ENCODE measurements at regions not wholly inside any gene's neighbourhood (a gene's known extent, or its start where the extent isn't known, plus 50 kb on each side); places are given as distances from the start of the nearest gene placed in this dataset.
"Not testable (repeated sequence)": the region's sequence is repeated elsewhere in the genome, so short reads cannot be mapped to it uniquely, and the experiment has no call there.

DNA sequence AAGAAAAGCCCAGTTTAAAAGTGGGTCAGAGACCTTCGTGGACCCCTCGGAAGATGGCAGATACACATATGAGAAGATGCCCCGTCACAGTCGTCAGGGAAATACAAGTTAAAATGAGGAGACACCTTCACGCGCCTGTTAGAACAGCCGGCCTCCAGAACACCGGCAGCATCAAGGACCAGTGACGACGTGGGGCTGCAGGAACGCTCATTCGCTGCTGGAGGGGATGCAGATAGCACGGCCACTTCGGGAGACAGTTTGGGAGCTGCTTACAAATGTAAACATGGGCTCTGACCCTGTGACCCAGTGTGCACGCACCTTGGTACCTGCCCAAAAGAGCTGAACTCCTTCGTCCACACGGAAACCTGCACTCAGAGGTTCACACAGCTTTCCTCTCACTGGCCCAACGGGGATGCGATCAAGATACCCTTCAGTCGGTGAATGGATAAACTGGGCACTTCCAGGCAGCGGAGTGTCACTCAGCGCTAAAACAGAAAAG is 83.7 kb upstream of the CTDP1 start:
- DNase-seq (ENCODE audit: low read depth in 2 of 2) = no peak

DNA sequence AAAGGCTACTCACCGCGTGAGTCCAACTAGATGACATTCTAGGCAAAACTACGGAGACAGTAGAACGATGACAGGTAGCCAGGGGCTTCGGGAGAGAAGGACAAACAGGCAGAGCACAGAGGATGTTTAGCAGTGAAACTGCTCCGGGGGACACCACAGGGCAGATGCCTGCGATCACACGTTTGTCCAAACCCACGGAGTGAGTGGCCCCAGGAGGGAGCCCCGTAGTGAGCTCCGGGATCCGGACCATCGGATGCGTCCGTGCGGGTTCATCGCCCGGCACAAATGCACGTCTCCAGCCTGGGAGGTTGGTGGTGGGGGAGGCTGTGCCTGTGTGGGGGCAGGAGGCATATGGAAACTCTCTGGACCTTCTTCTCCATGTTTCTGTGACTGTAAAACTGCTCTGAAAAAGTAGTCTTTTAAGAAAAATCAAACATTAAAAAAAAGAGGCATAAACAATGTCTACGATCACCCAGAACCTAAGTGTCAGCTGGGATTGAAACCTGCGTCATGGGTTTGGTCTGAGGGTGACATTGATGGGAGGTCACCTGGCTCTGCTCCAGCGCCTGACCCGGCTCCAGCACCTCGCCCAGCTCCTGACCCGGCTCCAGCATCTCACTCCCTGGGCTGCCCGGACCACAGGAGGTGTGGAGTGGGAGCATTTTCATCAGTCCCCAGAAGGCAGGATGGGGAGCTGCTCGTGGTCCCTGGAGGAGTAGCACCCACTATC is 83.0 kb upstream of the CTDP1 start:
- DNase-seq (ENCODE audit: low read depth in 2 of 2) = no peak

DNA sequence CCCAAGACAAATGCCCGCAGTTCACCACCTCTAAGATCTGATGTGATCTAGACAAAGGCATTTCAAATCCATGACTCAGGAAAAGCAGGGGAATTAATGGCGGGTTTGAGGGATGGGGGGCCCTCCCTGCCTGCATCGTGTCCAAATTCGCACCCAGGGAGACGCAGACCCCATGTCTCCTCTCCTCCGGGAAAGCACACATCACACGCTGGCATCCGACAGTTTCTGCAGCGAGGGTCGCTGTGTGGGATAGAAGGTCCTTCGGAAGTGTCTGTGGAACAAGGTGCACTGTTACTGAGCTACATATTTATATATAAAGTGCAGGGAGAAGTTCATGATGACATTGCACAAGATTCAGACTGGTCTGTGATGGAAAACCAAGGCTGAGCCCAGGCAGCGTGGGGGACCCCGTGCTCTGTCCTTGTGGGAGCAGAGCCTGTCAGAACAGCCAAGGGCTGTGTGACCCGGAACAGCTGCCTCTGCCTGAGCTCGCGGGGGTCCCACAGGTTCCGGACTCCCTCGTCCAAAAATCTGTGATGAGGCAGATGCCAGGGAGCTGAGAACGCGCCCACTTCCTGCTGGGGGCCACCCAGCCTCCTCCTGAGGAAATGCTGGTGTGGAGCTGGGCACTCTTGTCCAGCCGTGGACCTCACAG is 82.3 kb upstream of the CTDP1 start:
- DNase-seq (ENCODE audit: low read depth in 2 of 2) = no peak

DNA sequence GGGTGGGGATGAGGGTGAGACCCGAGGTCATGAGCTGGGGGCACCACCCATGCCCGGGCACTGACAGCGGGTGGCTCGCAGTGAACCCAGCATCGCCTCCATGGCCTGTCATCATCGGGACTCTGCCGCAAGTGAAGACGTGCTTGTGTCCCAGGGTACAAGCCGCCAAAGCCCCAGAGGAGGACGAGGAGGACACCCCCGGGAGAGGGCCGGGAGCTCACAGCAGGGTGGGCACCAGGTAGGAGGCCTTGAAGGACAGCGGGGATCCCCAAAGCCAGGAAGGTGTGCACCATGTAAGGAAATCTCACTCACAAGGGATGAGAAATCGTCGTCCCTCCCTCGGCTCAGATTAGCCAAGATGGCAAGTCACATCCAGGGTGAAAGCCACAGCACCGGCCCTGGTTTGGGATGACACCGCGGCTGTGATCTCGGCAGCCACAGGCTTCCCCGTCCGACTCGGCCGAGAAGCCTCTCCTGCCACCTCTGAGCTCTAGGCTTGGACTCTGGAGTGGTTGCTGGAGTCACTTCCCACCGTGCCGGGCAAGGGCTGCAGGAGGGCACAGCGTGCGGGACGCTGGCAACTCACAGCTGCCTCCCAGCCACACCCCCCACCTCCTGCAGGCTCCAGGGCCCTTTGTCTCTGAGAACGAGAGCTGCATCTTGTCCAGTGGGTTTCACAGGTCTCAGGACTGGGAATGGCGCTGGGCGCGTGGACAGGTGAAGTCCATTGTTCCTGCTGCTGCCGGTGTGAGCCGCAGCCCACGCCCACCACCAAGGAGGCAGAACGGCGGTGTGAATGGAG is 81.6 kb upstream of the CTDP1 start:
- no peak for DNase-seq (ENCODE audit: low read depth in 2 of 2)

DNA sequence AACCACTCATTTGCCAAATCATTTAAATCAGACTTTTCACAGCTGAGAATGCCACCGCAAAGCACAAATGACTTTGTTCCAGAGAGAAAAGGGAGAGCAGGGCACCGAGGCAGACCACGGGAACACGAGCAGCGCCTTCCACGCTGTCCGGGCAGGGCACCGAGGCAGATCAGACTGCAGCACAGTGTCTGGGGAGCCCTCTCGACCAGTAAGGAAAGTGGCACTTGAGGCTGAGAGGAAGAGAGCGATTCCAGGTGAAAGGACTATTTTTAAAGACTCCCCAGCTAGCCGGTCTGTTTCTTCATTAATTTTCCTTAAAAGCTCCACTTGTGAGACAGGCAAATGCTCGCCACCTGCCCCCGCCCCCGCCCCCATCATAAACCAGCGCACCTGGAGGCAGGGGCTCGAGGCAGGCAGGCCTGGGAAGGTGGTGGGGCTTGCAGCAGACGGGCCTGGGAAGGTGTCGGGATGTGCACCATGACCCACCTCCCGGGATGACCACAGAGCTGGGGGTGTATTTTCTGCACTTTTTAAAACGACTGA is 80.9 kb upstream of the CTDP1 start:
- no peak for DNase-seq (ENCODE audit: low read depth in 2 of 2)

DNA sequence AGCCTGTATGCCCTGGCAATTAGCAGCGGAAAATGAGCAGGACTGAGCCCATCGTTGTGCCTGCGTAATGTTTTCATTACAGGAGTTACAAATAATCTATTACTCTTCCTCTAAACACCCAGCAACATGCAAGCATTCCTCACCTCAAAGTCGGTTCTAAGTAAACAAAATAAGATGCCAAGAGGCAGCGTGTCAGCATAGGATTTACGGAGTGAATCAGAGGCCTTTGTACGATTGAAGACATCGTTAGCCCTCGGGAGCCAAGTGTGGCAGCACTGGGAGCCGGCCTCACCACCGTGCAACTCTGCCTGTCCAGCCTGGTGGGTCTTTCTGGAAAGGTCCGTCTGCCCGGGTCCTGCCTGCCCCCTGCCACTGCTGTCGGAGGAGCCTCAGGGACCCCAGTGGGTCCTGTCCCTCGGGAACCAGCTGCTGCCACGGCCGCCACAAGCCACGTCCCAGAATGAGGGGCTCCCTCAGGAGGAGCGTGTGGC is 80.1 kb upstream of the CTDP1 start:
- no peak for DNase-seq (ENCODE audit: low read depth in 2 of 2)

DNA sequence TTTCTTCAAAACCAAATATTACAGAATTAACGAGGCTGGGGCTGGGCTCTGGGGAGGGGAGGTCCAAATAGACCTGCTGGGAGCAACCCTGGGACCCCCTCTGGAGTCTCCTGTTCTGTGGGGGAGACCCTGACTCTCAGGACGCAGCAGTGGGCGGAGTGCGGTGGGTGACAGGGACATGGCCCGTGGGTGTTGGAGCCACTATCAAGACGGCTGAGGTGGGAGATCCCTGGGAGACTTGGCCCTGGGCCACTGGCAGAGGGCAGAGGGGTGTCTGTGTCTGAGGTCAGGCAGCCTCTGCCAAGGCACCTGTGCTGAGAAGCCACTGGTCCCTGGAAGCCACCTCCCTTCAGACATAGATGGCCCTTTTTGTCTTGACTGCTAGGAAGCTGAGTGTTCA is 79.5 kb upstream of the CTDP1 start:
- no peak for DNase-seq (ENCODE audit: low read depth in 2 of 2)

DNA sequence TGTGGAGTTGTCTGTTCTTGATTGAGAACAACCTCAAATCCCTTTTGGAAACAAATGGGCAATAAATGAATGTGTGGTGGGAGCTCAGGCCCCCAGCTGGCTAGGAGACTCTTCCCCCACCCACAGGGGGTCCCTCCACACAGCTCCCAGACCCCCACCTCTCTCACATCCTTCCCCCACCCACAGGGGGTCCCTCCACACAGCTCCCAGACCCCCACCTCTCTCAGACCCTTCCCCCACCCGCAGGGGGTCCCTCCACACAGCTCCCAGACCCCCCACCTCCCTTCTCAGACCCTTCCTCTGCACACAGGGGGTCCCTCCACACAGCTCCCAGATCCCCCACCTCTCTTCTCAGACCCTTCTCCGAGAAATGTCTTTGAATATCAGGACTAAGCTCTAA is 79.0 kb upstream of the CTDP1 start:
- DNase-seq (ENCODE audit: low read depth in 2 of 2) = no peak

DNA sequence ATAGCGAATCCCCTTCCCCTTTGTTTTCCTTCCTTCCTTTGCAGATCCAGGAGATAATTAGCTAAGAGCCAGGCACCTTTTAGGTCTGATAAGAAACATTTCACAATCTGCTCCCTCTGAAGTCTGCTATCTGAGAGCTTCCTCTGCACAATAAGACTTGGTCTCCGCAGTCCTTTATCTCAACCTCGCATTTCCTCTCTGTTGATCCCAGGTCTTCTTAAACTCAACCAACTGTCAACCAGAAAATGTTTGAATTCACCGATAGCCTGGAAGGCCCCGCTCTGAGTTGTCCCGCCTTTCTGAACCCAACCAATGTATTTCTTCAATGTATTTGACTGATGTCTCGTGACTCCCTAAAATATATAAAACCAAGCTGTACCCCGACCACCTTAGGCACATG is 78.4 kb upstream of the CTDP1 start:
- no peak for DNase-seq (ENCODE audit: low read depth in 2 of 2)

DNA sequence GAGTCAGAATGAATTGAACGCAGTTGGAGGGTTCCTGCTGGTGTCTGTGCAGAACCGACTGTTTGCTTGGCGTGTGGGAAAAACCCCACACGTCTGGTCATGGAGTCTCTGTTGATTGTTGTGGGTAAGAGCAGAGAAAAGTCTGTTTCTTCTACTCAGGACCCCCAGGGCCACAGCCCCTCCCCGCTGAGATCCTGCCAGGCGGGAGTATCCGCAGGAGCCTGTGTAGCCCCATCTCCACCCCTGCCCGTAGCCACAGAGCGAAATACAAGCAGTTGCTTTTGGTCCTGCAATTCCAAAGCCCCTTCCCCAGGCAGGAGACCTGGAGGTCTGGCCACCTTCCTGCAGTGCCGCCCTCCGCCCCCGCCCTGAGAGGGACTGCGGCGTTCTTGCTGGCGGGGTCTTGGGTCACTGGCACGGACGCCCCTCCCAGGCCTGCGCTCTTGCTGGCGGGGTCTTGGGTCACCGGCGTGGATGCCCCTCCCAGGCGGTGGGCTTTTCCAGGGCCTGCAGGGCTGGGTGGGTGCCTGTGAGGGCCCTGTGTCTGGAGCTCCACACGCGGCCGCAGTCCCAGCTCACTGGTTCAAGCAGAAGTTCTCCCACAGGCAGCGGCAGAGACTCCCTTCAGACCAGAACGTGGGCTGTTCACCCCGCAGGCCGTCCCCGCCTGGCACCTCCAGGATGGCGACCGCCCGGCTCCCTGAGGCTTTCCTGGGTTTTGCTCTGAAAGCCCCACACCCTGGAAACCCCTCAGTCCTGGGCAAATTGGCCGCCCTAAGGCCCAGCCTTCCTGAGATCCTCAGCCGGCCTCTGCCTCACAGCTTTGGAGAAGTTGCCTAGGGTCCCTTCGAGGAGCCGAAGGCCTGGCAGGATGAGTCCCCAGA is 76.0 kb upstream of the CTDP1 start:
- DNase-seq (ENCODE audit: low read depth in 2 of 2) = no peak

DNA sequence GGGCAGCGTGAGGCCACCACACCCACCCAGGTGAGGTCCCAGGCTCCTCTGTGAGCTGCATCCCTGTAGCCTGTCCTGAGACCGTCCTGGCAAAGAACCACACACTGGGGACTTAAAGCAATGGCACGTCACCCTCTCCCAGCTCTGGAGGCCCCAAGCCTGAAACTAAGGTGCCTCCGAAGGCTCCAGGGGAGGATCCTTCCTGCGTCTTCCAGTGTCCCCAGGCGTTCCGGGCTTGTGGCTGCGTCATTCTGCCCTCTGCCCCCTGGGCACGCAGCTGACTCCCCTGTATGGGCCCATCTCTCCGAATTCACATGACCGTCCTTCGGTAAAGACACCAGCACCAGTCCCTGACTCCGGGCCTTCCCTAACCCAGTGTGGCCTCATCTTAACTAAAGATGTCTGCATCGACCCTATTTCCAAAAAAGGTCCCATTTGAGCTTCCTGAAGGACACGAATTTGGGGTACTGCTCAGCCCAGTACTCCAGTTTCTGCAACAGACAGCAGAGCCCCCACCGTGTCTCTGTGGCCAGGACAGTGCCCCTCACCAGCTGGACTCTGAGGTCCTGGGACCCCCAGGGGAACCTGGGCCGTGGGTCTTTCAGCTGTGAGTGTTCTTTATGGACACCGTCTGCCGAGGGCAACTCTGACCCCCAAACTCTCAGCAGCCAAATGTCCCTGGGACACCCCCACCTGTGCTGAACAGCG is 75.2 kb upstream of the CTDP1 start:
- no peak for DNase-seq (ENCODE audit: low read depth in 2 of 2)

DNA sequence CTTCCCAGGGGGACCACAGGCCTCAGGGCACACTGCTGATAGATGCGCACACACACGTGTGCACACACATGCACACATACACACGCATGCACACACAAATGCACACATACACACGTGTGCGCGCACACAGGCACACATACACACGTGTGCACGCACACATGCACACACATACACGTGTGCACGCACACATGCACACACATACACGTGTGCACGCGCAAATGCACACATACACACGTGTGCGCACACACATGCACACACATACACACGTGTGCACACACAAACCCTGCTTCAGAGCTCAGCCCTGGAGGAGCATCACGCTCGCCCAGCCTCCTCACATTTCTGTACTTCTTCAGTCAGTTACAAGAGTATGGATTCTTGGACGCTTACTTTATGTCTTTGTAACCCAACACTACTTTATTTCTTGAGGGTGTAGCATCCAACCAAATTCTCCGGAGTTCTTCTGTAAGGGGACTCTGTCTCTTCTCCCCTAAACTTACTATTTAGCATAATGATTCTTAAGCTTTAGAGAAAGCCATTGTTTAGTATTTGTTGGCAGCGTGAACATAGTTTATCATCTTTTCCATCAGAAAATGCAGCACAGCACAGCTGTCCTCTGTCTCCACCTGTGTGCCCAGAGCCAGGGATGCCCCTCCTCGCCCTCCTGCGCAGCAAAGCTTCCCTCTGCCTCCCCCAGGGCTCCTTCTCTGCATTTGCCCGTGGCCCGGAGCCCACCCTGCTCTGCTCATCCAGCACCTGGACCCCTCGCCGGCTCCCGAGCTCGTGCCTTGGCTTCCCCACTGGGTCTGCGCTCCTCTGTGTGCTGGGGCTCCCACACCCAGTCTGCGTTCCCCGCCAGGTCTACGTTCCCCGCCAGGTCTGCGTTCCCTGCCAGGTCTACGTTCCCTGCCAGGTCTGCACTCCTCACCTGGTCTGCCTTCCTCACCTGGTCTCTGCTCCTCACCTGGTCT is 74.4 kb upstream of the CTDP1 start:
- DNase-seq (ENCODE audit: low read depth in 2 of 2) = no peak

DNA sequence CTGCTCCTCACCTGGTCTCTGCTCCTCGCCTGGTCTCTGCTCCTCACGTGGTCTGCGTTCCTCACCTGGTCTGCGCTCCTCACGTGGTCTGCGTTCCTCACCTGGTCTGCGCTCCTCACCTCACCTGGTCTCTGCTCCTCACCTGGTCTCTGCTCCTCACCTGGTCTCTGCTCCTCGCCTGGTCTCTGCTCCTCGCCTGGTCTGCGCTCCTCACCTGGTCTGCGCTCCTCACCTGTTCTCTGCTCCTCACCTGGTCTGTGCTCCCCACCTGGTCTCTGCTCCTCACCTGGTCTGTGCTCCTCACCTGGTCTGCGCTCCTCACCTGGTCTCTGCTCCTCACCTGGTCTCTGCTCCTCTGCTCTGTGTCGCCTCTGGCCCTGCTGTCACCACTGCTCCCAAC is 73.5 kb upstream of the CTDP1 start:
- not testable (repeated sequence) for DNase-seq (ENCODE audit: low read depth in 2 of 2)

DNA sequence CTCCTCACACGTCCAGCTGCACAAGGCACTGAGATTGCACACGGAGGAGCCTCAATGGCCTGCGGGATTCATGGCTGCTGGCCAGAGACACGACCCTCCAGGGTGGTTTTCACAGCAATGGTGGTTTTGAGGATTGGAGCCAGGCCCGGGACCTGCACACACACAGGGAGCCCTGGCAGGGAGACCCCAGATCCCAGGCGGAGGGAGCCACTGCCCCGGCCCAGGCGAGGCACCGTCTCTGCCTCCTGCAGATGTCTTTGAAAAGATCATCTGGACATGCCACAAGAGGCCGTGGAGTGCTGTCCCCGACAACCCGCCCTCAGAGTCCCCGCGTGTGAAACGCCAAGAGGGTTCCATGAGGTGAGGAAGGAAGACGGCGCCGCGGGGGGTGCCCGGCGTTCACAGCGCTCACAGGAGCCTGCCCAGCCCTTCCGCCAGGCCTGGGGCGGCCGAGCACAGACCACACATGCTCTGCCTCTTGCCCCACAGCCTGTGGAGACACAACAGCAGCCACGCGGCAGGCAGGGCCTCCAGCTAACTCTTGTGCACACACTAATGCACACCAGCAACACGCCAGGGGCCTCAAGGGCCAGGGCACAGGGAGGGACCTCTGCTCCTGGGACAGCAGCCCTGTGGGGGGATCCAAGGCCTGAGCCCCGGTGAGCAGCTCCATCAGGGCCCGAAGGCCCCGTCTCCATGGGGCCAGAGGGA is 72.8 kb upstream of the CTDP1 start:
- DNase-seq (ENCODE audit: low read depth in 2 of 2) = no peak

DNA sequence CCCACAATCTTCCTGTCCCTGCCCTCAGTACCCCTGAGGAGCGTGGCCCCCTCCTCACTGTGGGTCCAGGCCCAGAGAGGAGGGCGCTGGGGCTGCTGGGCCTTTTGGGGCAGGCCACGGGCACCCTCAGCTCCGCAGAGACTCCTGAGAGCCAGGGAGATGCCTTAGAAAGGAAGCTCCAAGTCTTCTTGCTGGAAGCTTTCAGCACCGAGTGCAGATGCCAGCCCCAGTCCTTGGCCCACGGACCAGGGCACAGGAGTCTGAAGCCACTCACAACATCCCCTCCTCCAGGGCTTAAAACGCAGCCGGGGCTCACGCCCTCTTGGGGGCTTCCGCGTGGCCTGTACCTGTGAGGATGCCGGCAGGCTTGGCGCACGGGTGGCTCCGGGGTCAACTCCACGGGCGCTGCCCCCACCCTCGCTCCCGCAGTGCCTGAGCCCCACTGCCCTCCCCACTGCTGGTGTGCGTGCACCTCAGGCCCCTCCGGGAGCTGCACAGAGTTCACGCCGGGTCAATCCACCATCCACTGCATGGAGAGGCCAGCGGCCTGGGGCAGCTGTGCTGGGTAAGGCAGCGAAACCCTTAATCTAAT is 72.1 kb upstream of the CTDP1 start:
- DNase-seq (ENCODE audit: low read depth in 2 of 2) = no peak

DNA sequence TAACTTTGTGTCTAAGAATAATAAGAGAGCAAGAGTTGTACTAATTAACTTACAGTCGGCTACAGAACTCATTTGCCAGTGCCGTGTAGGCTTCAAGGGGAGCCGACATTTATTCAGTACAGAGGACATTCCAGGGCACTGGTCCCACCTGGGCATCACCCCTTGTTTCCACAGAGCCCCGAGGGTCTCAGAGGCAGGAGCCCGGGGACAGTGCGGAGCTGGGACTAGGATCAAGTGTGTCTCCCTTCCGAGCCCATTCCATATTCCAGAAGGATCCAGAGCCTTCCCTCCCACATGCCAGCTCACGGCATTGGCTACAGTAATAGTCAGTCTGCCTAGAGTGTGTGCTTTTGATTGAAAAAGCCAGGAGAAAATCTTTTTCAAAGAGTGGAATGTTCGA is 71.5 kb upstream of the CTDP1 start:
- no peak for DNase-seq (ENCODE audit: low read depth in 2 of 2)

DNA sequence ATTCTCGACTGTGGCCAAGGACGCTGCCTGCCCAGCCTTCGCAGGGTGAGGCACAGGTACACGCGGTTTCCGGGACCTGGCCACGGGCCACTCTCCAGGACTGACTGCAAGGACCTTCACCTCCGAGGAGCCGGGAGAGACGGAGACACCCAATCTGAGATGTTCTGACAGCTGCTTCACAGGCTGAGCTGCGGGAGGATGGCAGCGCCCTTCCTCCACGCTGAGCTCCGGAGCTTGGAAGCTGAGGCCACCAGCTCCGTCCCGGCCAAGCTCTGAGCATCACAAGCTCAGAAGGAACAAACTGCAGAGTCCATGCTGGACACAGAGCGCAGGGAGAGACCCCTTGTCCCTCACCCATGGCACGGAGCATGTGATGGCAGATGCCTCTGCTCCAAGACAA is 71.1 kb upstream of the CTDP1 start:
- DNase-seq (ENCODE audit: low read depth in 2 of 2) = no peak

DNA sequence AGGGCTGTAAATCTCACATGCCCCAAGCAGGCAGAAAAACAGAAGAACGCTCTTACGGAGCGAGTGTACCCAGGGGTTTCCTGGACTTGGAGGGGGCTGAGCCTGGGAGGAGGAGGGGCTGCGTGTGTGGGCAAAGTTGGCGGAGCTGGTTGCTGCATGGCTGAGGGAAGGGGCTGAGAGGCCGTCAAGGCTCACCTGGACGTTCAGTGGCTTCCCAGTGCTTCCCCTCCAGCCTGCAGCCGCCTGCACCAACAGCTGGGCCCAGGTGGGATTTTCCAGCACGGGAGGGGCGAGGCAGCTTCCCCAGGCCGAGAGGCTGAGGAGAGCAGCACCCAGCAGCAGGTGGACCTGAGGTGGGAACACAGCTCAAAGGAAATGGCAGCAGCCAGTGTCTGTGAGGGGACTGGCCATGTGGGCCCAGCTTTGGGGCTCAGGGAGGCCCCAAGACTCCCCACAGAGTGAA is 70.6 kb upstream of the CTDP1 start:
- DNase-seq (ENCODE audit: low read depth in 2 of 2) = no peak

Measured in lung microvascular endothelial cell (primary cell).